ENCODE measurements at regions not wholly inside any gene's neighbourhood (a gene's known extent, or its start where the extent isn't known, plus 50 kb on each side); places are given as distances from the start of the nearest gene placed in this dataset.

- no peak overlapping the region for H3K4me3 ChIP-seq (replicated peaks in 1 of 3; ENCODE audit: insufficient read depth in 1 of 3, low read depth in 1 of 3, low read length in 3 of 3)
- no peak overlapping the region for H3K27ac ChIP-seq (ENCODE audit: insufficient read depth, low read depth, low read length)
- H3K79me2 ChIP-seq (ENCODE audit: control insufficient read depth, insufficient read depth, low read length) = no peaks in the 10 kb centered on the region
- dilution Hi-C loops (cut with MboI; ENCODE audit: extremely low pct_ligation_motif_present, low sequenced_read_pairs) (no loop called here), intact Hi-C loops (cut with micrococcal nuclease) (no loop called here)
- DNase-seq (ENCODE audit: low read depth, low spot score) (peak; percentile 89), FAIRE-seq (peak; percentile 59)
- TF ChIP-seq JUN (IDR thresholded peaks at IDR 0.05; ENCODE audit: borderline replicate concordance, insufficient read depth, insufficient read length, low read depth) = no peak
- no peak for TF ChIP-seq CTCF (IDR thresholded peaks at IDR 0.05; ENCODE audit: extremely low read depth in 1 of 2, insufficient read depth in 1 of 2, low read depth in 1 of 2, low read length in 2 of 2)
- TF ChIP-seq POLR2AphosphoS5 (IDR thresholded peaks at IDR 0.05; ENCODE audit: insufficient read depth, low read depth, low read length) = no peak
- TF ChIP-seq MYC (IDR thresholded peaks at IDR 0.05; ENCODE audit: low read depth, low read length) = no peak
- no peak for TF ChIP-seq EZH2 (IDR thresholded peaks at IDR 0.05; ENCODE audit: borderline replicate concordance, low read depth, low read length, severe bottlenecking)
- TF ChIP-seq FOS (IDR thresholded peaks at IDR 0.05; ENCODE audit: borderline replicate concordance, insufficient read depth, low read length) = no peak
- TF ChIP-seq POLR2A (IDR thresholded peaks at IDR 0.05; ENCODE audit: low read depth, low read length) = no peak
- H3K36me3 ChIP-seq (ENCODE audit: control insufficient read depth in 2 of 2, extremely low read depth in 1 of 2, insufficient read depth in 2 of 2, low read length in 2 of 2) = no peaks in the 10 kb centered on the region
- no peak overlapping the region for H3K4me2 ChIP-seq (ENCODE audit: insufficient read depth, low read length)
- H3K4me1 ChIP-seq (ENCODE audit: control insufficient read depth, extremely low read depth, insufficient read depth, low read length) = peaks cover 10% of the 10 kb centered on the region
- ChIA-PET CTCF (interaction anchor here (1.0 kb wide), 1 partner anchor 31 kb away, joined by 3 read pairs; no protein-coding TSS in a partner anchor), POLR2A (no interaction called here)
- H3K9me3 ChIP-seq (replicated peaks; ENCODE audit: control insufficient read depth, insufficient read depth, low read length) = no peaks in the 10 kb centered on the region
- H3K27me3 ChIP-seq (ENCODE audit: control insufficient read depth in 2 of 2, insufficient read depth in 2 of 2, low read length in 2 of 2) = no peaks in the 10 kb centered on the region
- no TSS peak for BruUV-seq (replicated peaks)
- peak overlapping the region; percentile 20 for H2AFZ ChIP-seq (ENCODE audit: low read depth, low read length)
- H3K9ac ChIP-seq (replicated peaks; ENCODE audit: extremely low read depth, insufficient read depth, low read length) = peak overlapping the region; percentile 13
- H3K9me1 ChIP-seq (replicated peaks; ENCODE audit: control insufficient read depth, extremely low read depth, insufficient read depth, low read length) = no peaks in the 10 kb centered on the region
- no peaks in the 10 kb centered on the region for H4K20me1 ChIP-seq (replicated peaks; ENCODE audit: control insufficient read depth, extremely low read depth, insufficient read depth, low read length)
Measured at GRCh38 chr5:33330426-33330825, 110.3 kb upstream of the TARS1 start.

Data from endothelial cell of umbilical vein (primary cell).